ENCODE measurements at regions not wholly inside any gene's neighbourhood (a gene's known extent, or its start where the extent isn't known, plus 50 kb on each side); places are given as distances from the start of the nearest gene placed in this dataset.

- H3K27ac ChIP-seq, result no peak overlapping the region
- H3K4me1 ChIP-seq, result no peaks in the 10 kb centered on the region
- intact Hi-C loops (cut with DNase I; ENCODE audit: low total_unique reads), result no loop called here
- H3K36me3 ChIP-seq, result no peaks in the 10 kb centered on the region
- no peak for TF ChIP-seq CTCF (IDR thresholded peaks at IDR 0.05)
- TF ChIP-seq POLR2A (IDR thresholded peaks at IDR 0.05), result no peak
- H3K4me3 ChIP-seq, result no peak overlapping the region
- DNase-seq, result peak in 1 of 2 donors; percentile 16
- H3K27me3 ChIP-seq, result no peaks in the 10 kb centered on the region
- H3K9me3 ChIP-seq, result no peaks in the 10 kb centered on the region
These were observed 118.3 kb downstream of the DNAAF6 start for GRCh38 chrX:107324493-107325310.

GRCh38 chrX:107325467-107325866 lies 119.1 kb downstream of the DNAAF6 start:
- no peaks in the 10 kb centered on the region for H3K27me3 ChIP-seq
- H3K4me1 ChIP-seq, result no peaks in the 10 kb centered on the region
- no peaks in the 10 kb centered on the region for H3K9me3 ChIP-seq
- DNase-seq, result no peak
- no peak for TF ChIP-seq CTCF (IDR thresholded peaks at IDR 0.05)
- no peak for TF ChIP-seq POLR2A (IDR thresholded peaks at IDR 0.05)
- H3K4me3 ChIP-seq, result no peak overlapping the region
- no peaks in the 10 kb centered on the region for H3K36me3 ChIP-seq
- intact Hi-C loops (cut with DNase I; ENCODE audit: low total_unique reads), result no loop called here
- no peak overlapping the region for H3K27ac ChIP-seq

GRCh38 chrX:107348051-107348450 lies 101.4 kb upstream of the FRMPD3 start:
- Histone ChIP-seq H3K27ac (no peak overlapping the region), H3K36me3 (no peaks in the 10 kb centered on the region), H3K9me3 (no peaks in the 10 kb centered on the region), H3K27me3 (no peaks in the 10 kb centered on the region), H3K4me3 (no peak overlapping the region), H3K4me1 (no peaks in the 10 kb centered on the region)
- intact Hi-C loops (cut with DNase I; ENCODE audit: low total_unique reads), result no loop called here
- TF ChIP-seq POLR2A (IDR thresholded peaks at IDR 0.05) (no peak), CTCF (IDR thresholded peaks at IDR 0.05) (no peak)
- no peak for DNase-seq

GRCh38 chrX:107348990-107349389 lies 100.5 kb upstream of the FRMPD3 start:
- no peak for TF ChIP-seq CTCF (IDR thresholded peaks at IDR 0.05)
- TF ChIP-seq POLR2A (IDR thresholded peaks at IDR 0.05), result no peak
- intact Hi-C loops (cut with DNase I; ENCODE audit: low total_unique reads), result no loop called here
- DNase-seq, result no peak
- H3K27ac ChIP-seq, result no peak overlapping the region
- no peak overlapping the region for H3K4me3 ChIP-seq
- H3K27me3 ChIP-seq, result no peaks in the 10 kb centered on the region
- H3K4me1 ChIP-seq, result no peaks in the 10 kb centered on the region
- no peaks in the 10 kb centered on the region for H3K9me3 ChIP-seq
- H3K36me3 ChIP-seq, result no peaks in the 10 kb centered on the region

GRCh38 chrX:107355533-107355932 lies 93.9 kb upstream of the FRMPD3 start:
- Histone ChIP-seq H3K36me3 (no peaks in the 10 kb centered on the region), H3K27me3 (no peaks in the 10 kb centered on the region), H3K4me1 (no peaks in the 10 kb centered on the region), H3K27ac (no peak overlapping the region), H3K4me3 (no peak overlapping the region), H3K9me3 (no peaks in the 10 kb centered on the region)
- TF ChIP-seq POLR2A (IDR thresholded peaks at IDR 0.05), result no peak
- no peak for TF ChIP-seq CTCF (IDR thresholded peaks at IDR 0.05)
- intact Hi-C loops (cut with DNase I; ENCODE audit: low total_unique reads), result no loop called here
- DNase-seq, result no peak

All from uterus (tissue), 3 donors.